AG04450 (cell line): ENCODE measurements at regions not wholly inside any gene's neighbourhood (a gene's known extent, or its start where the extent isn't known, plus 50 kb on each side); places are given as distances from the start of the nearest gene placed in this dataset.

Experiments used
- CTCF ChIA-PET: fragments of 300-600, 350-600 bp; formaldehyde crosslinking; extraction: SDS; loops from one replicate; lab custom pipeline; 2022; ENCODE audit warnings: antibody characterized with exemption, inconsistent platforms; lab: Charles Lee
- POLR2A ChIA-PET: fragments of 350-600 bp; formaldehyde crosslinking; extraction: SDS; loops from one replicate; lab custom pipeline; 2021; ENCODE audit warnings: antibody characterized with exemption, inconsistent platforms; lab: Yijun Ruan, JAX
- DNase-seq: peaks from one replicate; pipeline ENCODE4 v3.0.0-alpha.2; 2011; ENCODE audit warnings: low read depth, low spot score
- H3K27ac ChIP-seq: one replicate; pipeline ENCODE4 v1.5.1; 2012; ENCODE audit warnings: low read depth, low read length, control low read depth
- H3K27me3 ChIP-seq: one replicate; pipeline ENCODE4 v1.6.0; 2012; ENCODE audit warnings: low read length; ENCODE audit not compliant: control insufficient read depth, insufficient read depth
- H3K4me3 ChIP-seq: 2 replicates; pipeline ENCODE4 v1.5.1; 2011; ENCODE audit warnings: mild to moderate bottlenecking, low read depth, low read length, control low read depth
- H3K9me3 ChIP-seq: 2 replicates; pipeline ENCODE4 v1.5.1; 2012; ENCODE audit warnings: low read length; ENCODE audit not compliant: control insufficient read depth, insufficient read depth
- CTCF ChIP-seq: IDR thresholded peaks from 2 replicates; pipeline ENCODE4 v1.5.1; 2011; ENCODE audit warnings: low read depth, low read length, control low read depth, inconsistent platforms

GRCh38 chr3:165549037-165549436, 288.2 kb downstream of the BCHE start:
- H3K9me3 ChIP-seq, result no peaks in the 10 kb centered on the region
- no peak for DNase-seq
- CTCF ChIA-PET, result no interaction called here
- no peak for TF ChIP-seq CTCF
- no peaks in the 10 kb centered on the region for H3K27me3 ChIP-seq
- no peak overlapping the region for H3K4me3 ChIP-seq
- POLR2A ChIA-PET, result no interaction called here
- no peak overlapping the region for H3K27ac ChIP-seq

GRCh38 chr3:165545059-165545458, 292.2 kb downstream of the BCHE start:
- CTCF ChIA-PET, result no interaction called here
- Histone ChIP-seq H3K4me3 (no peak overlapping the region), H3K27me3 (no peaks in the 10 kb centered on the region), H3K27ac (no peak overlapping the region), H3K9me3 (no peaks in the 10 kb centered on the region)
- POLR2A ChIA-PET, result no interaction called here
- no peak for DNase-seq
- TF ChIP-seq CTCF, result no peak

- no peak for DNase-seq
- ChIA-PET CTCF (no interaction called here), POLR2A (no interaction called here)
- H3K9me3 ChIP-seq, result no peaks in the 10 kb centered on the region
- no peak overlapping the region for H3K4me3 ChIP-seq
- no peak for TF ChIP-seq CTCF
- no peak overlapping the region for H3K27ac ChIP-seq
- H3K27me3 ChIP-seq, result no peaks in the 10 kb centered on the region
Observed at GRCh38 chr3:165544432-165544831, 292.8 kb downstream of the BCHE start.

- Histone ChIP-seq H3K4me3 (no peak overlapping the region), H3K27me3 (no peaks in the 10 kb centered on the region), H3K27ac (no peak overlapping the region), H3K9me3 (no peaks in the 10 kb centered on the region)
- TF ChIP-seq CTCF, result no peak
- POLR2A ChIA-PET, result no interaction called here
- CTCF ChIA-PET, result no interaction called here
- no peak for DNase-seq
Observed at GRCh38 chr3:165538166-165538565, 299.1 kb downstream of the BCHE start.

- no peak overlapping the region for H3K4me3 ChIP-seq
- DNase-seq, result no peak
- POLR2A ChIA-PET, result no interaction called here
- no peaks in the 10 kb centered on the region for H3K27me3 ChIP-seq
- no peak for TF ChIP-seq CTCF
- H3K27ac ChIP-seq, result no peak overlapping the region
- CTCF ChIA-PET, result interaction anchor here (0.6 kb wide), 2 partner anchors 11 to 272 kb away, joined by 3 read pairs; no protein-coding TSS in a partner anchor
- no peaks in the 10 kb centered on the region for H3K9me3 ChIP-seq
Observed at GRCh38 chr3:165532851-165533250, 304.4 kb downstream of the BCHE start.
